Adipocyte (in vitro differentiated cells): ENCODE measurements at regions not wholly inside any gene's neighbourhood (a gene's known extent, or its start where the extent isn't known, plus 50 kb on each side); places are given as distances from the start of the nearest gene placed in this dataset.

Source experiments
- DNase-seq: peaks from one replicate; pipeline ENCODE4 v3.0.0-alpha.2; 2015; ENCODE audit warnings: low read depth
- H3K27me3 ChIP-seq: replicated peaks from 2 replicates; pipeline ENCODE4 v1.7.0; 2013; ENCODE audit warnings: mild to moderate bottlenecking, low read length, moderate library complexity; ENCODE audit not compliant: control insufficient read depth, insufficient read depth
- H3K36me3 ChIP-seq: 2 replicates; pipeline ENCODE4 v1.7.0; 2013; ENCODE audit warnings: low read length, mild to moderate bottlenecking, moderate library complexity; ENCODE audit not compliant: control insufficient read depth, insufficient read depth, severe bottlenecking
- H3K4me1 ChIP-seq: 2 replicates; pipeline ENCODE4 v1.7.0; 2013; ENCODE audit warnings: mild to moderate bottlenecking, low read length, moderate library complexity; ENCODE audit not compliant: control insufficient read depth, insufficient read depth
- H3K4me3 ChIP-seq: 2 replicates; pipeline ENCODE4 v1.7.0; 2013; ENCODE audit warnings: mild to moderate bottlenecking, low read length, moderate library complexity
- H3K9ac ChIP-seq: 2 replicates; pipeline ENCODE4 v1.7.0; 2013; ENCODE audit warnings: mild to moderate bottlenecking, low read length, moderate library complexity
- H3K9me3 ChIP-seq: 2 replicates; pipeline ENCODE4 v1.7.0; 2013; ENCODE audit warnings: mild to moderate bottlenecking, low read length, moderate library complexity; ENCODE audit not compliant: control insufficient read depth

GRCh38 chr12:107144441-107144840 lies 51.1 kb upstream of the CRY1 start:
- H3K9ac ChIP-seq = no peak overlapping the region
- H3K4me1 ChIP-seq = no peaks in the 10 kb centered on the region
- H3K27me3 ChIP-seq = no peaks in the 10 kb centered on the region
- H3K9me3 ChIP-seq = no peaks in the 10 kb centered on the region
- H3K4me3 ChIP-seq = no peak overlapping the region
- DNase-seq = no peak
- no peaks in the 10 kb centered on the region for H3K36me3 ChIP-seq

- no peaks in the 10 kb centered on the region for H3K36me3 ChIP-seq
- H3K27me3 ChIP-seq = no peaks in the 10 kb centered on the region
- H3K9me3 ChIP-seq = no peaks in the 10 kb centered on the region
- no peak for DNase-seq
- H3K4me1 ChIP-seq = no peaks in the 10 kb centered on the region
- no peak overlapping the region for H3K9ac ChIP-seq
- H3K4me3 ChIP-seq = no peak overlapping the region
These were observed 51.6 kb upstream of the CRY1 start for GRCh38 chr12:107144990-107145389.

- Histone ChIP-seq H3K36me3 (no peaks in the 10 kb centered on the region), H3K9ac (no peak overlapping the region), H3K9me3 (no peaks in the 10 kb centered on the region), H3K27me3 (no peaks in the 10 kb centered on the region), H3K4me1 (no peaks in the 10 kb centered on the region), H3K4me3 (no peak overlapping the region)
- DNase-seq = peak; percentile 27
These were observed 52.0 kb upstream of the CRY1 start for GRCh38 chr12:107145397-107145796.

- Histone ChIP-seq H3K4me3 (no peak overlapping the region), H3K4me1 (no peaks in the 10 kb centered on the region), H3K27me3 (no peaks in the 10 kb centered on the region), H3K9ac (no peak overlapping the region), H3K9me3 (peaks cover 7% of the 10 kb centered on the region), H3K36me3 (no peaks in the 10 kb centered on the region)
- no peak for DNase-seq
These were observed 54.8 kb upstream of the CRY1 start for GRCh38 chr12:107148107-107148506.

GRCh38 chr12:107152315-107152714 lies 59.0 kb upstream of the CRY1 start:
- H3K4me3 ChIP-seq = no peak overlapping the region
- no peaks in the 10 kb centered on the region for H3K27me3 ChIP-seq
- DNase-seq = peak; percentile 34
- H3K36me3 ChIP-seq = no peaks in the 10 kb centered on the region
- H3K9me3 ChIP-seq = peaks cover 15% of the 10 kb centered on the region
- H3K4me1 ChIP-seq = no peaks in the 10 kb centered on the region
- no peak overlapping the region for H3K9ac ChIP-seq

GRCh38 chr12:107159384-107159900 lies 66.1 kb upstream of the CRY1 start:
- DNase-seq = no peak
- no peak overlapping the region for H3K4me3 ChIP-seq
- no peaks in the 10 kb centered on the region for H3K36me3 ChIP-seq
- peaks cover 31% of the 10 kb centered on the region for H3K27me3 ChIP-seq
- H3K9me3 ChIP-seq = no peaks in the 10 kb centered on the region
- no peaks in the 10 kb centered on the region for H3K4me1 ChIP-seq
- H3K9ac ChIP-seq = no peak overlapping the region

- H3K4me1 ChIP-seq = no peaks in the 10 kb centered on the region
- no peak overlapping the region for H3K4me3 ChIP-seq
- DNase-seq = no peak
- H3K9me3 ChIP-seq = no peaks in the 10 kb centered on the region
- H3K36me3 ChIP-seq = no peaks in the 10 kb centered on the region
- H3K27me3 ChIP-seq = peaks cover 38% of the 10 kb centered on the region
- no peak overlapping the region for H3K9ac ChIP-seq
These were observed 70.1 kb upstream of the CRY1 start for GRCh38 chr12:107163413-107163812.

- no peak for DNase-seq
- Histone ChIP-seq H3K9me3 (no peaks in the 10 kb centered on the region), H3K27me3 (peaks cover 37% of the 10 kb centered on the region)
These were observed 71.0 kb upstream of the CRY1 start for GRCh38 chr12:107164392-107164791.

GRCh38 chr12:107165581-107165980 lies 72.2 kb upstream of the CRY1 start:
- Histone ChIP-seq H3K4me1 (no peaks in the 10 kb centered on the region), H3K27me3 (peaks cover 31% of the 10 kb centered on the region)
- DNase-seq = no peak

More at GRCh38 chr12:107164392-107164791, 71.0 kb upstream of the CRY1 start:
- Histone ChIP-seq H3K4me1 (no peaks in the 10 kb centered on the region), H3K9ac (no peak overlapping the region), H3K4me3 (no peak overlapping the region), H3K36me3 (no peaks in the 10 kb centered on the region)

GRCh38 chr12:107167756-107168155 lies 74.4 kb upstream of the CRY1 start:
- Histone ChIP-seq H3K27me3 (peaks cover 33% of the 10 kb centered on the region), H3K4me3 (no peak overlapping the region), H3K36me3 (no peaks in the 10 kb centered on the region), H3K9ac (no peak overlapping the region), H3K4me1 (no peaks in the 10 kb centered on the region), H3K9me3 (no peaks in the 10 kb centered on the region)
- peak; percentile 40 for DNase-seq

More at GRCh38 chr12:107165581-107165980, 72.2 kb upstream of the CRY1 start:
- no peak overlapping the region for H3K4me3 ChIP-seq
- H3K9ac ChIP-seq = no peak overlapping the region
- H3K36me3 ChIP-seq = no peaks in the 10 kb centered on the region
- no peaks in the 10 kb centered on the region for H3K9me3 ChIP-seq

- H3K9me3 ChIP-seq = no peaks in the 10 kb centered on the region
- H3K27me3 ChIP-seq = peaks cover 40% of the 10 kb centered on the region
- no peak overlapping the region for H3K4me3 ChIP-seq
- H3K36me3 ChIP-seq = no peaks in the 10 kb centered on the region
- no peak overlapping the region for H3K9ac ChIP-seq
- no peak for DNase-seq
- H3K4me1 ChIP-seq = no peaks in the 10 kb centered on the region
These were observed 75.9 kb upstream of the CRY1 start for GRCh38 chr12:107169200-107169599.

GRCh38 chr12:107178776-107179175 lies 85.4 kb upstream of the CRY1 start:
- Histone ChIP-seq H3K36me3 (no peaks in the 10 kb centered on the region), H3K4me3 (no peak overlapping the region), H3K27me3 (peaks cover 25% of the 10 kb centered on the region), H3K9me3 (no peaks in the 10 kb centered on the region), H3K9ac (no peak overlapping the region), H3K4me1 (no peaks in the 10 kb centered on the region)
- DNase-seq = no peak
